AG09319 (cell line): ENCODE measurements at regions not wholly inside any gene's neighbourhood (a gene's known extent, or its start where the extent isn't known, plus 50 kb on each side); places are given as distances from the start of the nearest gene placed in this dataset.

Experiments used
- DNase-seq: peaks from one replicate; pipeline ENCODE4 v3.0.0-alpha.2; 2010; ENCODE audit warnings: low read depth; ENCODE audit errors: extremely low read depth
- TF ChIP-seq, protein P1 (sequence below): IDR thresholded peaks from 2 replicates; pipeline ENCODE4 v1.5.1; 2011; ENCODE audit warnings: low read depth, mild to moderate bottlenecking, inconsistent platforms, low read length, moderate library complexity

DNA sequence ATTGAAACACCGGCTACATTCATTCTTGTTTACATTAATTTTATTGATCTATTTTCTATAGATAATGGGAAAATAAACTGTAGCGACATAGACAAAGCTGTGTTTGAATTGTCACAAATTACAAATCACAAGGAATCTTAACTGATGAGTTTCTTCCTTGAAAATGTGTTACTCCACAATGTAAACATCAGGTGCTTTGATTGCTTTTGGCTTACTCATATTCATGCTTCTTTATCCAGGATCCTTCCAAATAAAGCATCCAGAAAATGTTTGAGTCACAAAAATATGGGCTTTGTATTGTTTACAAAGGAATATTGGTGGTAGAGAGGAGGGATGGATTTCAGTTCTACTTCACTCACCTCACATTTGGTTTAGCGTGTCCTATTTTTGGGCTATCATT is 64.0 kb downstream of the BMP2 start:
- TF ChIP-seq, protein P1, sequence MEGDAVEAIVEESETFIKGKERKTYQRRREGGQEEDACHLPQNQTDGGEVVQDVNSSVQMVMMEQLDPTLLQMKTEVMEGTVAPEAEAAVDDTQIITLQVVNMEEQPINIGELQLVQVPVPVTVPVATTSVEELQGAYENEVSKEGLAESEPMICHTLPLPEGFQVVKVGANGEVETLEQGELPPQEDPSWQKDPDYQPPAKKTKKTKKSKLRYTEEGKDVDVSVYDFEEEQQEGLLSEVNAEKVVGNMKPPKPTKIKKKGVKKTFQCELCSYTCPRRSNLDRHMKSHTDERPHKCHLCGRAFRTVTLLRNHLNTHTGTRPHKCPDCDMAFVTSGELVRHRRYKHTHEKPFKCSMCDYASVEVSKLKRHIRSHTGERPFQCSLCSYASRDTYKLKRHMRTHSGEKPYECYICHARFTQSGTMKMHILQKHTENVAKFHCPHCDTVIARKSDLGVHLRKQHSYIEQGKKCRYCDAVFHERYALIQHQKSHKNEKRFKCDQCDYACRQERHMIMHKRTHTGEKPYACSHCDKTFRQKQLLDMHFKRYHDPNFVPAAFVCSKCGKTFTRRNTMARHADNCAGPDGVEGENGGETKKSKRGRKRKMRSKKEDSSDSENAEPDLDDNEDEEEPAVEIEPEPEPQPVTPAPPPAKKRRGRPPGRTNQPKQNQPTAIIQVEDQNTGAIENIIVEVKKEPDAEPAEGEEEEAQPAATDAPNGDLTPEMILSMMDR = no peak
- no peak for DNase-seq

DNA sequence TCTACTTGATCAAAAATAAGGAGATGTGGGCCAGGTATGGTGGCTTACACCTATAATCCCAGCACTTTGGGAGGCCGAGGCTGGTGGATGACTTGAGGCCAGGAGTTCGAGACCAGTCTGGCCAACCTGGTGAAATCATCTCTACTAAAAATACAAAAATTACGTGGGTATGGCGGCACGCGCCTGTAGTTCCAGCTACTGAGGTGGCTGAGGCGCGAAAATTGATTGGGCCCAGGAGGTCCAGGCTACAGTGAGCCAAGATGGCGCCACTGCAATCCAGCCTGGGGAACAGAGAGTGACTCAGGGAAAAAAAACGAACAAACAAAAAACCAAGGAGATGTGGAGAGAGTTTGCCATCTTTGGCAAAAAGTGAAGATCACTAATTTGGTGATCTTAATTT is 65.3 kb downstream of the BMP2 start:
- no peak for DNase-seq
- TF ChIP-seq, protein P1 = no peak

DNA sequence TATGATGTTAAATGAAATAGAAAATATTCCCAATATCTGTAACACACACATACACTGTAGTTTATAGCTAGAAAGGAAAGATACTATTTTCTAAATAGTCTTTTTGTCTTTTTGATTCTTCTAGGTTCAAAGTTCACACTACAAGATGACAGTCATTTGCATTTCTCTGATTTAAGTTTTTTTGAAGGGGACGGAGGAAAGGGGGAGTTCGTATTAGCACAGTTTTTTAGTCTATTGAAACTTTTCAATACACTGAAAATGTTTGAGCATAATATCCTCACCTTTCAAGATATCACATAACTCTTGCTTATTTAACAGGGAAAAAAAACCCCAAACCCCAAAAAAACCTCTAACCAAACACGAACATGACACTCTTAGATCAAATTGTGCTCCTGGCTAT is 68.1 kb downstream of the BMP2 start:
- TF ChIP-seq, protein P1 = no peak
- no peak for DNase-seq

DNA sequence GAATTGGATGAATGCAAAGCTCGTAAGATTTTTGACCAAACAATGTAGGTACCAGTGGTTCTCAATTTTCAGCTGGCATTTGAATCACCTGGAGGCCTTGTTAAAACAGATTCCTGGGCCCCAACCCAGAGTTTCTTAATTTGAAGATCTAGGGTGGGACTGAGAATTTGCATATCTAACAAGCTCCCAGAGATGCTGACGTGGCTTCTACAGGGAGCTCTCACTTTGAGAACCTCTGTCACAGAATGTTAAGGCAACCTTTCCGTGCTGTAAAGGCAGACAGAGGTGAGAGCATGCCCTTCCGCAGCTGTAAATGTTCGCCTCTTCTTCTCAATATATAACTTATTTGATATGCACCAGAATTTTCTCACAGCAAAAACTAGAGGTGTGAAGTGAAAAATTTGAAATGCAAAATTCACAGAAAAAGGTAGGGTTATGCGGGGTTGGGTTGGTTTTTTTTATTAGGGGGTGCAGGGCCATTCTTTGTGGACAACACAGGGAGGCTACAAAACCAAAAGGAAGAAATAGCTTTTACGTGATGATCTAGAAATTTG is 69.4 kb downstream of the BMP2 start:
- DNase-seq = no peak
- TF ChIP-seq, protein P1 = no peak

DNA sequence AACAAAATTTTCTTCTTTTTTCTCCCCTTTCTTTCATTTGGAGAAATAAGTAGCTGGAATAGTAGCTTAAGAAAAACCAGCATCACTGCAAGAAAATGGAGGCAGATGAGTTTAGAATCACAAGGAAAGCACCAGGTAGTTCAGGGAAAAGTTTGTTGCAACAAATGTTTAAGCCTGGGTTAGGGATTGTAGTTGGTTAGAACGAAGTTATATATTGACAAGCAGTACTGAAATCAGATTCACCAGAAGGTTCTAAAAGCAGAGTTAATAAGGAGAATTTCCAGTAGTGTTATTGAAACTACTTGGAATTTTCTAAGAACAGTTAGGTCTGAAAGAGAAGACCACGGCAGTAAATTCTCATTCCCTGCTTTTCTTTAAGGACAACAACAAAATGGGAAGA is 70.2 kb downstream of the BMP2 start:
- DNase-seq = no peak
- TF ChIP-seq, protein P1 = no peak

DNA sequence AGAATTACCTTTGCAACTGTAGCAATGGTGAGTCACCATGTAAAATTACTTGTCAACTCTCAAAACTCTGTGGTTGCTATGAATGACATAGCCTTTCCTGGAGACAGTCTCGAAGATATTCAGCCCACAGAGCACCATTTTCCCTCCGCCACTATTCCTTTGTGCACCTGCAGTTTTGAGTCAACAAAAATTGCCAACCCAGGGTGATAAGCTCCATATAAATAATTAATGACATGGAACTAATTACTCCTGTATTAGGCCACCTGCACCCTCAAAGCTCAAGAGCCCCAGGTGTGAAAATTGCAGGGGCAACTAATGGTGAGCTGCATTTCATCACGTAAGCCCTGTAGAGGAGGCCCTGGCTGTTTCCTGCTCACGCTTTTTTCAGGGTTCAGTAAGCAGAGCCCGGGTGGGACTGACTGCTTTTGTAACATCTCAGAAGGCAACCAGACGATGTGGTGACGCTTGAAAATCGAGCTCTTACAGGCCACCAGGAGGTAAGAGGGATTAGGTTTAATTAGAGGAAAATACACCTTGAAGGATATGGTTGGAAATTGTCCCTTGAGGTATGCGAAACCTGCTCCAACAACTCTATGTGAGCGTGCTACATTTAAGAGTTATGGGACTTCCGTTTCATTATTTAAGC is 70.8 kb downstream of the BMP2 start:
- DNase-seq = no peak
- TF ChIP-seq, protein P1 = no peak

DNA sequence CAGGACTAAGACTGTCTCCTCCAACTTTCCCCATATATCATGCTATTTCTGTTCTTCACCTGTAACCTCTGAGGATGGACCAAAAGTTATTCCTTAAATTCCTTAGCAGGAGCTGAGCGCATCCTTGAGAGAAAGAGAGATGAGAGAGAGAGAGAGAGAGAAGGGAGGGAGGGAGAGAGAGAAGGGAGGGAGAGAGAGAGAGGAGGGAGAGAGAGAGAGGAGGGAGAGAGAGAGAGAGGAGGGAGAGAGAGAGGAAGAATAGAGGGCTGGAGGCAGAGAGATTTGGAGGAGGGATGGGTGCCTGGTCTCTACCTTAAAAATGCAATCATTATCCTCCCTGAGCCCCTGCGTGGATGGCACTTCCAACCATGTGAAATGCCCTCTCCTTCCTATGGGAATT is 73.6 kb downstream of the BMP2 start:
- TF ChIP-seq, protein P1 = no peak
- no peak for DNase-seq
